ENCODE measurements at regions not wholly inside any gene's neighbourhood (a gene's known extent, or its start where the extent isn't known, plus 50 kb on each side); places are given as distances from the start of the nearest gene placed in this dataset.

DNA sequence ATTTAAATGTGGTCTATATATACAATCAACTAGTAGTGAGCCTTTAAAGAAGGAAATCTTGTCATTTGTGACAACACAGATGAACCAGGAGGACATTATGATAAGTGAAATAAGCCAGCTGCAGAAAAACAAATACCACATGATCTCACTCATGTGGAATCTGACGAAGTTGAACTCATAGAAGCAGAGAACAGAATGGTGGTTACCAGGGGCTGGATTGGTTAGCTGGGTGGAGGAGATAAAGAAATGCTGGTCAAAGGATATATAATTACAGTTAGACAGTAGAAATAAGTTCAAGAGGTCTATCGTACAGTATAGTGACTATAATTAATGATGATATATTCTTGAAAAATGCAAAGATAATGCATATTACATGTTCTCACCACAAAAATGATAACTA lies 267.9 kb downstream of the FBXO15 start:
- no peak for DNase-seq (ENCODE audit: low spot score)

DNA sequence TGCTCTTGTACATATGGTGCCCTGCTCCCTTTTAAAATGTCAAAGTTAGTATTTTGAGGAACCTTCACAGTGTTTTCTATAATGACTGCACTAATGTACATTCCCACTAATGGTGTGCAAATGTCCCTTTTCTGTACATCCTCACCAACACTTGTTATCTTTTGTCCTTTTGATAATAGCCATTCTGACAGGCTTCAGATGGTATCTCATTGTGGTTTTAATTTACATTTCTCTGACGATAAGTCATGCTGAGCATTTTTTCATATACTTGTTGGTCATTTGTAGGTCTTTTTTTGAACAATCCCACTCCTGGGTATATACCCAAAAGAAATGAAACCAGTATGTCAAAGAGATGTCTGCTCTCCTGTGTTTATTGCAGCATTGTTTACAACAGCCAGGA lies 268.3 kb downstream of the FBXO15 start:
- TF ChIP-seq, protein P1, sequence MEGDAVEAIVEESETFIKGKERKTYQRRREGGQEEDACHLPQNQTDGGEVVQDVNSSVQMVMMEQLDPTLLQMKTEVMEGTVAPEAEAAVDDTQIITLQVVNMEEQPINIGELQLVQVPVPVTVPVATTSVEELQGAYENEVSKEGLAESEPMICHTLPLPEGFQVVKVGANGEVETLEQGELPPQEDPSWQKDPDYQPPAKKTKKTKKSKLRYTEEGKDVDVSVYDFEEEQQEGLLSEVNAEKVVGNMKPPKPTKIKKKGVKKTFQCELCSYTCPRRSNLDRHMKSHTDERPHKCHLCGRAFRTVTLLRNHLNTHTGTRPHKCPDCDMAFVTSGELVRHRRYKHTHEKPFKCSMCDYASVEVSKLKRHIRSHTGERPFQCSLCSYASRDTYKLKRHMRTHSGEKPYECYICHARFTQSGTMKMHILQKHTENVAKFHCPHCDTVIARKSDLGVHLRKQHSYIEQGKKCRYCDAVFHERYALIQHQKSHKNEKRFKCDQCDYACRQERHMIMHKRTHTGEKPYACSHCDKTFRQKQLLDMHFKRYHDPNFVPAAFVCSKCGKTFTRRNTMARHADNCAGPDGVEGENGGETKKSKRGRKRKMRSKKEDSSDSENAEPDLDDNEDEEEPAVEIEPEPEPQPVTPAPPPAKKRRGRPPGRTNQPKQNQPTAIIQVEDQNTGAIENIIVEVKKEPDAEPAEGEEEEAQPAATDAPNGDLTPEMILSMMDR (IDR thresholded peaks at IDR 0.05; ENCODE audit: extremely low read depth, missing control alignments) = no peak

More for the DNA sequence above, 267.9 kb downstream of the FBXO15 start:
- TF ChIP-seq, protein P1 (IDR thresholded peaks at IDR 0.05; ENCODE audit: extremely low read depth, missing control alignments) = no peak

DNA sequence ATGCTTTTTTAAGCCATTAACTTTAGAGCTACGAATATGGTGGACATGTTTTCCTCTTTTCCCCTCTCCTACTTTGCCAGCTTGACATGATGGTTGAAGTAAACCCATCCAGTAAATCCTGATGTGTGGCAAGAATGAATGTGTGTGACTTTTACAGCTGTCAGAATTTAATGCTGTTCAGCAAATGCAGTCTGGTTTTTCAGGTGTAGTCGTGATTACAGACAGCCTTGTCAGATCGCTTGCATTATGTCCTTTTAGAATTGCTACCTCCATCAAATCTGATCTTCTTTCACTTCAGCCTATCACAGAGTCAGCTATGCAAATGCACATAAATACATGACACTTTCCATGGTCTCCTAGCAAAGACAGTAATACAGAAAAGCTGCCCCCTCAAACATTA lies 278.5 kb downstream of the FBXO15 start:
- DNase-seq (ENCODE audit: low spot score) = no peak
- TF ChIP-seq, protein P1 (IDR thresholded peaks at IDR 0.05; ENCODE audit: extremely low read depth, missing control alignments) = no peak

More for the DNA sequence above, 268.3 kb downstream of the FBXO15 start:
- no peak for DNase-seq (ENCODE audit: low spot score)

DNA sequence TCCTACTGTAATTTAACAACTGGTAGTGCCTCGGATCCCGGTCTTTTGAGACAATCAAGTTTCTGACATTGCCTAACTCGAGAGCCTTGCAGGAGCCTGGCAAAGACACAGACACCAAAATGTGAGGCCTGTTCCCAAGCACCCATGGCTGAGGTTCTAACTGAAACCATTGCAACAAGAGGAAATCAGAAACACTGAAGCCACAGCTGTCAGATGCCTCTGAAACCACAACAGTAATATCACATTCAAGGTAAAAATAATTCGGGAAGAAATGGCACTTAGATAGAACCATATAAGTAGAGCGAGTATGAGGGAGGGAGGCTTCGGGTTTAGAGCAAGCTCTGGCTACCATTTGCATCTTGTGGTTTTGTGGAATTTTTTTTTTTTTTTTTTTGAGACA lies 285.9 kb downstream of the FBXO15 start:
- no peak for DNase-seq (ENCODE audit: low spot score)
- TF ChIP-seq, protein P1 (IDR thresholded peaks at IDR 0.05; ENCODE audit: extremely low read depth, missing control alignments) = no peak

DNA sequence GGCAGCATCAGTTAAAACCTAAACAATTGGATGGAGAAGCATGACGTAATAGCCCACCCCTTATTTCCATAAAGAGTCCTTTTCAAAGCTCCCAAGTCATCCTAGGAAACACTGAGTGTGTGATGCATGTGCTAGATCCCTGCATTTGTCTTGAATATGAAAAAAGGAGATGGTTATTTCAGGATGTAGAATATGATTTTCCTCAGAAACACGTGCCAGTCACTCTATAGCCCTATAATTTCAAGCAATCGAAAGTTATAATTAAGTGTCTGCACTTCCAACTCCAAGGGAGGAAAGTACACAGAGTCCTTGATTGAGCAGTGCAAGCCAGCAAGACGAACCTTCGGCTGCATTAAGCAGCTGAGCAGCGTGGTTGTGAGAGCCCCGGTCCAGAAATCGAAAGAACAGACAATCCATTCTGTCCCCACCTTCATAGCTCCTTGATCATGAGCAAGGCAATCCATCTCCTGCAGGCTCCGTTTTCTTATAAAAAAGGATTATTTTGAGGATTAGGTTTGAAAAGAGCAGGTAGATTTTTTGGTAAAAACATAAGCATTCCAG lies 287.7 kb downstream of the FBXO15 start:
- DNase-seq (ENCODE audit: low spot score) = no peak
- TF ChIP-seq, protein P1 (IDR thresholded peaks at IDR 0.05; ENCODE audit: extremely low read depth, missing control alignments) = no peak

DNA sequence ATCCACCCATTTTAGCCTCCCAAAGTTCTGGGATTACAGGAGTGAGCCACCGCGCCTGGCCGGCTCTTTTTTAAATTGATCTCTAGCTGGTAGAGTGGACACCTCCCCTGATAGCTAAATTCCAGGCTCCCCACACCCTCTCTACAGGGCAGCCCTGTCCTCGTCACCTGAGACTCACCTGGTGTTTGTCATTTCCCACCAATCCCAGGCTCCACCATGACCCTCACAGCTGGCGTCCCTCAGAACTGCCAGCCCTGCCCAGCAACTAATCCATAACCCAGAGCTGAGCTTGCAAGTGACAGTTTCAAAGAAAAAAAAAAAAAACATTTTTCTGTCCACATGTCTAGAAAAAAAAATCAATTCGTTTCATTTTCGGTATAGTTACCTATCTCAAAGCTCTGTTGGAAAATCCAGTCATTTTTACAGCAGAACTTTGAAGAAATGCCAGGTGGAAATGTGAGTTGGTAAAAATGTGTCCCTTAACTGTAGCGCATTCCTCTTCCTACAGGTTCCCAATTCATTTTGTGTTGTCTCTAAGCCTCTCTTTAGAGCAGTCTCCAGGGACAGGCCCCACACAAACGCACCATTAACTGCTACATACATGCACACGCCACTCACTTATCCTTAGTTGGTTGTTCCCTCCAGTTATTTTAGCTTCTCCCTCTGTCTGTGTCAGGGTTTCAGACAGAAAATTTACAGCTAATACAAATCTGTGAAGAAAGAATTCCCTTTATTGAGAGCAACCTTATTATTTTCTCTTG lies 294.7 kb downstream of the FBXO15 start:
- TF ChIP-seq, protein P1 (IDR thresholded peaks at IDR 0.05; ENCODE audit: extremely low read depth, missing control alignments) = no peak
- DNase-seq (ENCODE audit: low spot score) = no peak

DNA sequence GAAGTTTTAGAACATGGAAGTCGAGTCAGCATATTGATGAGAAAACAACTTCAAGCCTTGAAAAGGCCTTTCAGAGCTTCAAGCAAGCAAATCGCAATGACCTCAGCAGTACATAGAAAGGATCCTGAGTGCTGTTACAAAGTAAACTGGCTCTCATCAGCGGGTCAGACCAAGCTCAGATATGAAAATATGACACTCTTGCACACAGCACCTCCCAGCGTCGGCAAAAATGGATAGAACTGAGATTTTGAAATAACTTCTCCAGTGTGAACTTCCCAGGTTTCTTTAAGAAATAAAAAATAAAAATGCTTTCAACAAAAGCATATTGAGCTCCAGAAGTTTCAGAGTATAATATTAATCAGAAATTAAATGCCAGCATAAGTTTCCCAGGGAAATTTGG lies 296.9 kb downstream of the FBXO15 start:
- TF ChIP-seq, protein P1 (IDR thresholded peaks at IDR 0.05; ENCODE audit: extremely low read depth, missing control alignments) = no peak
- no peak for DNase-seq (ENCODE audit: low spot score)
